ENCODE measurements at regions not wholly inside any gene's neighbourhood (a gene's known extent, or its start where the extent isn't known, plus 50 kb on each side); places are given as distances from the start of the nearest gene placed in this dataset.

DNA sequence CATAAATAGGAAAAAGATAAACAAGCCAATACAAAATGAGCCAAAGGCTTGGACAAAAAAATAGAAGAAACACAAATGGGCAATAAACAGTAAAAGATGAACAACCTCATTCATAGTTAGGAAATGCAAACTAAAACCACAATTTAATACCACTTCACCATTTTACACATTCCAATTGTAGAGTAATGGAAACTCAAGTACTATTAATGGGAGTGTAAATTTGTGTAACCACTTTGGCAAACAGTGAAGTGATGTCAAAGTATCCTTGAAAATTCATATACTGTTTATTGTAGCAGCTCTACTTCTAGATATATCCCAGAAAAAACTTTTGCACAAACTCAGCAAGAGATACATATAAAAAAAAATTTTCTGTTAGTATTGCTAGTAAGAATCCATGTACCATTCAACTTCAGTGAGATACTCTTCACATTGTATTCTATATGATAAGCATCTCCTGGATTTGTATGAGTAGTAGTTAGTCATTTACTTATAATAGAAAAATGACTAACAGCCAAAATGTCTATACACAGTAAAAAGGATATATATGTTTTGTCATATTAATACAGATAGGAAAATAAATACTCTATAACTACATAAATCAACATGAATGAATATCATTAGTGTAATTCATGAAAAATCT is 229.8 kb downstream of the DKK2 start:
- TF ChIP-seq ZNF274 (IDR thresholded peaks at IDR 0.05; ENCODE audit: low read depth, low read length) (no peak), YY1 (IDR thresholded peaks at IDR 0.05; ENCODE audit: insufficient read depth, insufficient read length) (no peak), SUZ12 (IDR thresholded peaks at IDR 0.05; ENCODE audit: extremely low read depth, insufficient read depth, insufficient read length) (no peak)
